ENCODE measurements at regions not wholly inside any gene's neighbourhood (a gene's known extent, or its start where the extent isn't known, plus 50 kb on each side); places are given as distances from the start of the nearest gene placed in this dataset.

DNA sequence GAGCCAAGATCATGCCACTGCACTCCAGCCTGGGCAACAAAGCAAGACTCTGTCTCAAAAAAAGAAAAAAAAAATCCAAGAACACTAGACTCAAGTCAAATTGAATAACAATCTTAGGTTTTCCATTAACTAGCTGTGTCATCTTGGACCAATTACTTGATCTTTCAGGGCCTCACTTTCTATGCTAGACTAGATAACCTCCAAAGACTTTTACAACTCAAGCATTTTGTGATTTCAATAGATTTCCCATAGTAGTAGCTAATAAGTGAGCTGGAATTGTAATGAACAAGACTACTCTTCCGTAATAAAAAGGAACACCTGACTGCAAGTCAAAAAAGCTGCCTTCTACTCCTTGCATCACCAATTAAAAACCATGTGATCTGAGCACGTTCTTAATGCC is 127.0 kb upstream of the SSTR1 start:
- TF ChIP-seq, protein P1, sequence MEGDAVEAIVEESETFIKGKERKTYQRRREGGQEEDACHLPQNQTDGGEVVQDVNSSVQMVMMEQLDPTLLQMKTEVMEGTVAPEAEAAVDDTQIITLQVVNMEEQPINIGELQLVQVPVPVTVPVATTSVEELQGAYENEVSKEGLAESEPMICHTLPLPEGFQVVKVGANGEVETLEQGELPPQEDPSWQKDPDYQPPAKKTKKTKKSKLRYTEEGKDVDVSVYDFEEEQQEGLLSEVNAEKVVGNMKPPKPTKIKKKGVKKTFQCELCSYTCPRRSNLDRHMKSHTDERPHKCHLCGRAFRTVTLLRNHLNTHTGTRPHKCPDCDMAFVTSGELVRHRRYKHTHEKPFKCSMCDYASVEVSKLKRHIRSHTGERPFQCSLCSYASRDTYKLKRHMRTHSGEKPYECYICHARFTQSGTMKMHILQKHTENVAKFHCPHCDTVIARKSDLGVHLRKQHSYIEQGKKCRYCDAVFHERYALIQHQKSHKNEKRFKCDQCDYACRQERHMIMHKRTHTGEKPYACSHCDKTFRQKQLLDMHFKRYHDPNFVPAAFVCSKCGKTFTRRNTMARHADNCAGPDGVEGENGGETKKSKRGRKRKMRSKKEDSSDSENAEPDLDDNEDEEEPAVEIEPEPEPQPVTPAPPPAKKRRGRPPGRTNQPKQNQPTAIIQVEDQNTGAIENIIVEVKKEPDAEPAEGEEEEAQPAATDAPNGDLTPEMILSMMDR (IDR thresholded peaks at IDR 0.05), result no peak
- no peak for TF ChIP-seq POLR2A (IDR thresholded peaks at IDR 0.05)

Data from uterus (tissue), 2 donors.